GM23338 (cell line): ENCODE measurements at regions not wholly inside any gene's neighbourhood (a gene's known extent, or its start where the extent isn't known, plus 50 kb on each side); places are given as distances from the start of the nearest gene placed in this dataset.

Source experiments
- ATAC-seq: fragments of 200-7000 bp; cut with Tn5 transposase; 3 replicates; pipeline ENCODE4 v1.9.1; 2020
- DNase-seq: peaks from one replicate; pipeline ENCODE4 v3.0.0-alpha.2; 2015; ENCODE audit warnings: low spot score
- H2AFZ ChIP-seq: fragments of 200-600 bp; sonication (generic); 2 replicates; pipeline ENCODE4 v1.8.0; 2016; ENCODE audit warnings: antibody characterized with exemption, mild to moderate bottlenecking, moderate library complexity
- H3F3A ChIP-seq: fragments of 200-600 bp; sonication (generic); replicated peaks from 2 replicates; pipeline ENCODE4 v1.8.0; 2017; ENCODE audit warnings: antibody characterized with exemption, mixed run types, low read depth
- H3K27ac ChIP-seq: fragments of 200-600 bp; sonication (generic); 2 replicates; pipeline ENCODE4 v1.6.1; 2016; ENCODE audit warnings: low read depth
- H3K27me3 ChIP-seq: fragments of 200-600 bp; sonication (generic); 2 replicates; pipeline ENCODE4 v1.8.0; 2016; ENCODE audit warnings: mild to moderate bottlenecking, mixed run types, moderate library complexity; ENCODE audit not compliant: insufficient read depth
- H3K36me3 ChIP-seq: fragments of 200-600 bp; sonication (generic); 2 replicates; pipeline ENCODE4 v1.8.0; 2016; ENCODE audit warnings: mild to moderate bottlenecking; ENCODE audit not compliant: insufficient read depth
- H3K4me1 ChIP-seq: fragments of 200-600 bp; sonication (generic); 2 replicates; pipeline ENCODE4 v1.8.0; 2016; ENCODE audit warnings: mild to moderate bottlenecking, moderate library complexity; ENCODE audit not compliant: insufficient read depth
- H3K4me2 ChIP-seq: fragments of 200-600 bp; sonication (generic); 2 replicates; pipeline ENCODE4 v1.7.1; 2017; ENCODE audit warnings: mixed run types
- H3K4me3 ChIP-seq: fragments of 200-600 bp; sonication (generic); 2 replicates; pipeline ENCODE4 v1.6.1; 2016; ENCODE audit warnings: mixed run types
- H3K79me2 ChIP-seq: fragments of 200-600 bp; sonication (generic); replicated peaks from 2 replicates; pipeline ENCODE4 v1.8.0; 2017; ENCODE audit warnings: mild to moderate bottlenecking; ENCODE audit not compliant: insufficient read depth
- H3K9me2 ChIP-seq: fragments of 200-600 bp; sonication (generic); 2 replicates; pipeline ENCODE4 v1.8.0; 2017; ENCODE audit not compliant: insufficient read depth
- H4K20me1 ChIP-seq: fragments of 200-600 bp; sonication (generic); replicated peaks from 2 replicates; pipeline ENCODE4 v1.8.0; 2017; ENCODE audit warnings: mild to moderate bottlenecking; ENCODE audit not compliant: insufficient read depth
- H3K27ac Mint-ChIP-seq: 2 replicates; pipeline ENCODE4 v1.8.0; 2020; ENCODE audit warnings: inconsistent platforms, mild to moderate bottlenecking, moderate library complexity, mixed read lengths
- H3K27me3 Mint-ChIP-seq: 3 replicates; pipeline ENCODE4 v1.8.0; 2022; ENCODE audit warnings: low read depth, mild to moderate bottlenecking, moderate library complexity, mixed read lengths, inconsistent platforms; ENCODE audit not compliant: insufficient read depth, poor library complexity
- H3K36me3 Mint-ChIP-seq: 3 replicates; pipeline ENCODE4 v1.8.0; 2021; ENCODE audit warnings: low read depth, mild to moderate bottlenecking, inconsistent platforms, moderate library complexity, mixed read lengths
- H3K4me1 Mint-ChIP-seq: 3 replicates; pipeline ENCODE4 v1.8.0; 2020; ENCODE audit warnings: mild to moderate bottlenecking, inconsistent platforms, mixed read lengths
- H3K4me3 Mint-ChIP-seq: 3 replicates; pipeline ENCODE4 v1.8.0; 2021; ENCODE audit warnings: moderate library complexity, mild to moderate bottlenecking, inconsistent platforms, mixed read lengths
- H3K9me3 Mint-ChIP-seq: 3 replicates; pipeline ENCODE4 v1.8.0; 2020; ENCODE audit warnings: moderate library complexity, mild to moderate bottlenecking, inconsistent platforms, mixed read lengths
- CTCF ChIP-seq, 2 experiments: fragments of 200-600 bp in 1 of 2; sonication (generic) in 1 of 2; conservative IDR thresholded peaks; 2 replicates each; pipeline versions ENCODE4 v1.5.1 to v1.6.1; 2016 to 2017; ENCODE audit warnings: antibody characterized with exemption in 2 of 2, low read depth in 2 of 2, mild to moderate bottlenecking in 2 of 2, moderate library complexity in 1 of 2
- ETS1 ChIP-seq: IDR thresholded peaks from 2 replicates; pipeline ENCODE4 v1.6.1; 2016; ENCODE audit warnings: antibody characterized with exemption
- REST ChIP-seq: IDR thresholded peaks from one replicate; pipeline ENCODE4 v1.6.1; 2018; ENCODE audit warnings: antibody characterized with exemption; ENCODE audit not compliant: unreplicated experiment
- STAT1 ChIP-seq: IDR thresholded peaks from one replicate; pipeline ENCODE4 v1.6.1; 2016; ENCODE audit warnings: antibody characterized with exemption; ENCODE audit not compliant: unreplicated experiment
- ZNF114 ChIP-seq: fragments of 250-450 bp; sonication (Bioruptor Pico); IDR thresholded peaks from 2 replicates; pipeline ENCODE4 v1.5.0; 2020; ENCODE audit warnings: mild to moderate bottlenecking, moderate library complexity
- ZNF462 ChIP-seq: fragments of 250-450 bp; sonication (Bioruptor Pico); IDR thresholded peaks from 2 replicates; pipeline ENCODE4 v1.5.0; 2020; ENCODE audit warnings: mild to moderate bottlenecking, moderate library complexity

- Mint-ChIP-seq H3K27ac (no peak overlapping the region), H3K4me3 (no peak overlapping the region), H3K27me3 (peaks cover 6% of the 10 kb centered on the region), H3K4me1 (no peaks in the 10 kb centered on the region), H3K36me3 (peaks cover 9% of the 10 kb centered on the region; the same call in 2 of the 3 replicates), H3K9me3 (peaks cover 71% of the 10 kb centered on the region)
- Histone ChIP-seq H3K9me2 (no peaks in the 10 kb centered on the region), H3K79me2 (no peaks in the 10 kb centered on the region), H3K4me1 (no peaks in the 10 kb centered on the region), H3F3A (no peaks in the 10 kb centered on the region), H3K4me3 (no peak overlapping the region), H4K20me1 (no peaks in the 10 kb centered on the region), H2AFZ (no peak overlapping the region), H3K4me2 (no peak overlapping the region), H3K27me3 (no peaks in the 10 kb centered on the region), H3K36me3 (no peaks in the 10 kb centered on the region), H3K27ac (no peak overlapping the region)
- DNase-seq, result peak; percentile 65
- TF ChIP-seq STAT1, result no peak
- TF ChIP-seq REST, result no peak
- TF ChIP-seq CTCF (conservative IDR thresholded peaks at IDR 0.05; ENCODE audit: low read depth in 2 of 2), result peak; percentile 42 to 81
- ATAC-seq, result peak; percentile 90
These were observed 626.1 kb downstream of the SQOR start for GRCh38 chr15:46260937-46261336.

- Histone ChIP-seq H3K79me2 (no peaks in the 10 kb centered on the region), H3K4me1 (no peaks in the 10 kb centered on the region), H3K27ac (no peak overlapping the region), H2AFZ (no peak overlapping the region), H4K20me1 (no peaks in the 10 kb centered on the region), H3F3A (no peaks in the 10 kb centered on the region), H3K36me3 (no peaks in the 10 kb centered on the region), H3K4me3 (no peak overlapping the region), H3K27me3 (no peaks in the 10 kb centered on the region), H3K9me2 (no peaks in the 10 kb centered on the region), H3K4me2 (no peak overlapping the region)
- Mint-ChIP-seq H3K4me1 (no peaks in the 10 kb centered on the region; the same call in 2 of the 3 replicates), H3K27me3 (peaks cover 6% of the 10 kb centered on the region), H3K9me3 (peaks cover 56% of the 10 kb centered on the region), H3K27ac (no peak overlapping the region), H3K4me3 (no peak overlapping the region), H3K36me3 (peaks cover 3% of the 10 kb centered on the region; the same call in 2 of the 3 replicates)
- TF ChIP-seq ZNF462 (CRISPR knock-in tag) (no peak), ETS1 (no peak), ZNF114 (CRISPR knock-in tag) (no peak)
- ATAC-seq (no peak), DNase-seq (no peak)
These were observed 631.0 kb downstream of the SQOR start for GRCh38 chr15:46265664-46266347.
